ENCODE measurements at regions not wholly inside any gene's neighbourhood (a gene's known extent, or its start where the extent isn't known, plus 50 kb on each side); places are given as distances from the start of the nearest gene placed in this dataset.

- no peak for TF ChIP-seq ATF3 (IDR thresholded peaks at IDR 0.05; ENCODE audit: insufficient read depth, low read depth, low read length)
- no peak for TF ChIP-seq SRF (IDR thresholded peaks at IDR 0.05; ENCODE audit: low read depth, low read length)
- TF ChIP-seq SIRT6 (IDR thresholded peaks at IDR 0.05; ENCODE audit: low read length), result no peak
- no peak for TF ChIP-seq TEAD4 (IDR thresholded peaks at IDR 0.05; ENCODE audit: low read depth, low read length)
- TF ChIP-seq SUZ12 (IDR thresholded peaks at IDR 0.05; ENCODE audit: low read length), result no peak
- no peak for TF ChIP-seq SP2 (IDR thresholded peaks at IDR 0.05; ENCODE audit: low read length)
- TF ChIP-seq POLR2A (IDR thresholded peaks at IDR 0.05; ENCODE audit: control extremely low read depth in 1 of 2, low read depth in 2 of 2, low read length in 2 of 2), result no peak
- TF ChIP-seq NANOG (IDR thresholded peaks at IDR 0.05; ENCODE audit: insufficient read depth, low read depth, low read length, poor library complexity, severe bottlenecking), result no peak
- TF ChIP-seq TBP (IDR thresholded peaks at IDR 0.05; ENCODE audit: low read depth, low read length), result no peak
These were observed 139.9 kb downstream of the CXCL12 start (continued) for GRCh38 chr10:44244745-44245600.

Measured in H1 (cell line).